GM21447 (cell line): ENCODE measurements at regions not wholly inside any gene's neighbourhood (a gene's known extent, or its start where the extent isn't known, plus 50 kb on each side); places are given as distances from the start of the nearest gene placed in this dataset.
"Not testable (repeated sequence)": the region's sequence is repeated elsewhere in the genome, so short reads cannot be mapped to it uniquely, and the experiment has no call there.

Experiments
- ATAC-seq: cut with Tn5 transposase; IDR thresholded peaks from one replicate; pipeline ENCODE4 v1.9.1; 2021; ENCODE audit not compliant: unreplicated experiment

- ATAC-seq = no peak
These were observed 78.7 kb upstream of the SMIM23 start for GRCh38 chr5:171706736-171707441.

GRCh38 chr5:171707442-171707792 is 78.2 kb upstream of the SMIM23 start:
- ATAC-seq = no peak

GRCh38 chr5:171709930-171710329 is 75.7 kb upstream of the SMIM23 start:
- ATAC-seq = no peak

GRCh38 chr5:171710451-171711024 is 75.1 kb upstream of the SMIM23 start:
- ATAC-seq = no peak

- no peak for ATAC-seq
These were observed 74.0 kb upstream of the SMIM23 start for GRCh38 chr5:171711571-171711970.

- ATAC-seq = no peak
These were observed 73.0 kb upstream of the SMIM23 start for GRCh38 chr5:171712616-171713015.

- ATAC-seq = no peak
These were observed 72.5 kb upstream of the SMIM23 start for GRCh38 chr5:171713152-171713551.

GRCh38 chr5:171714261-171714660 is 71.4 kb upstream of the SMIM23 start:
- ATAC-seq = no peak

GRCh38 chr5:171714851-171715250 is 70.8 kb upstream of the SMIM23 start:
- no peak for ATAC-seq

GRCh38 chr5:171715551-171715950 is 70.1 kb upstream of the SMIM23 start:
- no peak for ATAC-seq

GRCh38 chr5:171720086-171720485 is 65.5 kb upstream of the SMIM23 start:
- no peak for ATAC-seq

GRCh38 chr5:171721464-171721863 is 64.2 kb upstream of the SMIM23 start:
- ATAC-seq = no peak

- ATAC-seq = no peak
These were observed 61.0 kb upstream of the SMIM23 start for GRCh38 chr5:171724468-171725204.

- no peak for ATAC-seq
These were observed 60.4 kb upstream of the SMIM23 start for GRCh38 chr5:171725205-171725601.

GRCh38 chr5:171726819-171727218 is 58.8 kb upstream of the SMIM23 start:
- ATAC-seq = not testable (repeated sequence)

- no peak for ATAC-seq
These were observed 56.9 kb upstream of the SMIM23 start for GRCh38 chr5:171728686-171729085.
